T-helper 9 cell (primary cell): ENCODE measurements at regions not wholly inside any gene's neighbourhood (a gene's known extent, or its start where the extent isn't known, plus 50 kb on each side); places are given as distances from the start of the nearest gene placed in this dataset.
"Not testable (repeated sequence)": the region's sequence is repeated elsewhere in the genome, so short reads cannot be mapped to it uniquely, and the experiment has no call there.

Experiments
- DNase-seq: peaks from one replicate; pipeline ENCODE4 v3.0.0-alpha.2; 2020

DNA sequence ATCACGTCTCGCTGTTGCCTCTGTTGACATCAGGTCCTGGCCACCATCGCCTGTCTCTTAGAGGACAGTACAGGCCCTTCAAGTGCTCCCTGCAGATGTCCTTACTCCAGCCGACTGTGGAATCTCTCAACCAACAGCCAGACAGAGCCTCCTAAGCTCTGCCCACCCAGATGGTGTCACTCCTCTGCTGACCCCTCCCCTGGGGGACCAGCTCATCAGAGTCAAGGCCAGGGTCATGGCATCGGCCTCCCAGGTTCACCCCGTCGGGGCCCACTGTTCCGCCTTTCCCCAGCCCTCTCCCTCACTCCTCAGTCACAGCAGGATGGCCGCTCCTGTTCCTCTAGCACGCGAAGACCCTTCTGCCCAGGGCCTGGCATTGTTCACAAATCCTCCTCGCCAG is 157.3 kb upstream of the TMEM132C start:
- no peak for DNase-seq

DNA sequence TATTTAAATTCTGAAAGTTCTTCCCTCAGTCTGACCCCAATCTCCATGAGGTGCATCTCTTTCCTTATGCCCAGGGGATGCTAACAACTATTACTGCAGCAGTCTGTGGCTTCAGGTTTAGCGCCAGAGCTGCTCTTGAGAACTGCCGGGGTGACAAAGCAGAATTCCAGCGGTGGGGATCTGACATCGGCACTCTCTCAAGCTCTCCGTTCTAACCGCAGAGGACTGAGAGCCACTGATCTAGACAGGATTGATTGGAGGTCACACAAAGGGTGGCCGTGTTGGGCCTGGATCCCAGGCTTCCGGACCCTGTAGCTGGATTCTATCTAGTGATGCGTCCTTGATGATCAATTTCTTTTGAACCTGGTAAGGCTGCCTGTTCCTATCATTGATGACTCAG is 155.6 kb upstream of the TMEM132C start:
- DNase-seq: no peak

DNA sequence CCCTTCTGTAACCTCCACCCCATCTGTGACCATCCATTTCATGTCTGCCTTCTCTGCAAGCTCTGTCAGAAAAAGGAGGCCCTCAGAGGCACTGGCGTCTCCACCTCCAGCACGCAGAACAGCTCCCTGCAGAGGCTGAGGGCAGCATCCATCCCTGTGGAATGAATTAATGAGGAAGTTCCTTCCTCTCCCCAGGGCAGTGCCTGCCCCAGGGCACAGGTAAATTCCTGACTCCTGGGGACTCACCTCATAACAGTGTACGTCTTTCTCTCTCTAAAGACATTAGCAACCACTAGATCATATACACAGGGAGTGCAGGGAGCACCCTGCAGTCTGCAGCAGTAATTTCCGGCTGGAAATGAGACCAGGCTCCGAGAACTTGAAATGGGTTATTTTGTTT is 155.0 kb upstream of the TMEM132C start:
- DNase-seq: no peak

DNA sequence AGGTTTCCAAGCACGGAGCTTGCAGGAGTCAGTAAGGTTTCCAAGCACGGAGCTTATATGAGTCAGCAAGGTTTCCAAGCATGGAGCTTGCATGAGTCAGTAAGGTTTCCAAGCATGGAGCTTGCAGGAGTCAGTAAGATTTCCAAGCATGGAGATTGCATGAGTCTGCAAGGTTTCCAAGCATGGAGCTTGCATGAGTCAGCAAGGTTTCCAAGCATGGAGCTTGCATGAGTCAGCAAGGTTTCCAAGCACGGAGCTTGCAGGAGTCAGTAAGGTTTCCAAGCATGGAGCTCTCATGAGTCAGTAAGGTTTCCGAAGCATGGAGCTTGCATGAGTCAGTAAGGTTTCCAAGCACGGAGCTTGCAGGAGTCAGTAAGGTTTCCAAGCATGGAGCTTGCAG is 153.7 kb upstream of the TMEM132C start:
- not testable (repeated sequence) for DNase-seq

DNA sequence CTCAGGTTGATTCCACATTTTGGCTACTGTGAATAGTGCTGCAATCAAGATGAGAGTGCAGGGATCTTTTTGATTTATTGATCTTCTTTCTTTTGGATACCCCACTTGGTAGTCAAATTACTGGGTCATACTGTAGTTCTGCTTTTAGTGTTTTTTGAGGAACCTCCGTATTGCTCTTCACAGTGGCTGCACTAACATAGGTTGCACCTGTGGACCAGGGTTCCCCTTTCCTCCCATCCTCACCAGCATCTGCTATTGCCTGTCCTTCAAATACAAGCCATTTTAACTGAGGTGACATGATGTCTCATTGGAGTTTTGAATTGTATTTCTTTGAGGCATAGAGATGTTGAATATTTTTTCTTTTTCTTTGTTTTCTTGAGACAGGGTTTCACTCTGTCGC is 152.5 kb upstream of the TMEM132C start:
- DNase-seq: no peak

DNA sequence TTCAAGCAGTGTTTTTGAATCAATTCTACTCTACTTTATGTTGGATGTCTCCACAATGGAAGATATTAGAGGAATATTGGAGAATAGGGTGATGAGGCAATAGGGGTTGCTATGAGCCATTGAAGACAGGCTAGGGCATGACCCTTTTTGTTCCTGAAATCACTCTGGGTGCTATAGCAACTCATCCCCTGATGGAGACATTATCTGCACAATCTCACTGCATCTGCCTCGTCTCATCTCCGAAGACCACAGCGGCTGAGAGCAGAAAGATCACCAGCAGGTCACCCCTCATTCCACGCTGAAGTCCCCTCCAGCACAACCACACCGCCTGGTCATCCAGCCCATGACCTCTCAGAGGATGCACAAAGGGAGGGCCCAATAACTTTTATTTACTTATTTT is 150.4 kb upstream of the TMEM132C start:
- no peak for DNase-seq

DNA sequence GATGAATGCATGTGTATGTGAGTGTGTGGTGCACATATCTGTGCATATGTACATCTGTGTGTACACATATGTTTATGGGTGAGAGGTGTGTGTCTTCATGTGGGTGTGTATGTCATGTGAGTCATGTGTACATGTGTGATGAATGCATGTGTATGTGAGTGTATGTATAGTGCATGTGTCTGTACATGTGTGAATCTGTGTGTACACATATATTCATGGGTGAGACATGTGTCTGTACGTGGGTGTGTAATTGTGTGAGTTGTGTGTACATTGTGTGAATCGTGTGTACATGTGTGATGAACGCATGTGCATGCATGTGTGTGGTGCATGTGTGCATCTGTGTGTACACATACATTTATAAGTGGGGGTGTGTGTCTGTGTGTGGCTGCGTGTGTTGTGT is 146.9 kb upstream of the TMEM132C start:
- DNase-seq: no peak

DNA sequence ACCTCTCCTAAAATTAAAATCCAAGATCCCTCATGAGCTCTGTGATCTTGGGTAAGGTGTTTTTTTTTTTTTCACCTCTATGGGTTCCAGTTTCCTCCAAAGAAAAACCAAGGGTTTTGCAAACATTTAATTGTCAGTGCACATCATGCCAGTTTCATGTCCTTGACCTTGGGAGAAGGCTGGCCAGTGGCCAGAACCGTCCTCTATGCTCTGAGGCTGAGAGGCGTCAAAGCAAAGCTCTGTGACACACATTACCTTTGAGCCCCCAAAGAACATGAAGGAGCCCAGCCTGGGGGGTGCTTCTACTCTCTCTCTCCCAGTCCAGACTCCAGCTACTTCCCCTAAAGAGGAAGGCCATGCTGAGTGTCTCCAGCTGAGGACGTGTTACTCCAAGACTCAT is 145.5 kb upstream of the TMEM132C start:
- DNase-seq: no peak

DNA sequence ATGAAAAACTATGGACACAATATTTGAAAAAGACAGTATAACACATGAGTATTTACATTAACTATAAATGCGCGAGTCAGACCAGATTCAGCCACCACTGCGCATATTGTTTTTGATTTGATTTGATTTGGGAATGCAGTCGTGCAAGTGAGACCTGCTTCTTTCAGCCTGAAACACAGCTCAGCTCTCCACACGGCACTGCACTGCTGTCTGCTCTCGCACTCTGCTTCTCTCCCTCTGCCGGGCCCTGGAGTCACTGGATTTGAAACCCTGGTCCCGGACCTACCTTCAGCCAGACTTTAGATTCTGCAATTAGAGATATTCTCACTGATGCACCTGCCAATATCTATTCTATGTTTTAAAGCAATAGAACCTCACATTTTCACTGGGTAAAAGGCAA is 143.9 kb upstream of the TMEM132C start:
- no peak for DNase-seq

DNA sequence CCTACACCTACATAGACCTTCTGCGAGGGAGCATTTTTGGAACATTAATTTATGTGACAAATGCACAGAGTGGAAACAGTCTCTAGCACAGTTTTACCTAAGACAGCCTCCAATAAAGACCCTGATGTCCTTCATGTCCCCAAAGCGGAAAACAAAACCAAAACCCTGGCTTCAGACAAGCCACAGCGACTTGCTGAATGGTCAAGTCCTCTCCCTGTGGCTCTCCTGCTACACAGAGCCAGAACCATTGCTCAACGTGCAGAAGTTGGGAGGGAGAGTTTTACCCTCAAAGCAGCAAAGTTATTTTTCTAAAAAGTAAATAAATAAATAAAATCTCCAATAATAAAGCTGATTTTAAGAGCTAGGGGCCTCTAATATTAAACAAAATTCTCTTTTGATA is 135.0 kb upstream of the TMEM132C start:
- DNase-seq: no peak

DNA sequence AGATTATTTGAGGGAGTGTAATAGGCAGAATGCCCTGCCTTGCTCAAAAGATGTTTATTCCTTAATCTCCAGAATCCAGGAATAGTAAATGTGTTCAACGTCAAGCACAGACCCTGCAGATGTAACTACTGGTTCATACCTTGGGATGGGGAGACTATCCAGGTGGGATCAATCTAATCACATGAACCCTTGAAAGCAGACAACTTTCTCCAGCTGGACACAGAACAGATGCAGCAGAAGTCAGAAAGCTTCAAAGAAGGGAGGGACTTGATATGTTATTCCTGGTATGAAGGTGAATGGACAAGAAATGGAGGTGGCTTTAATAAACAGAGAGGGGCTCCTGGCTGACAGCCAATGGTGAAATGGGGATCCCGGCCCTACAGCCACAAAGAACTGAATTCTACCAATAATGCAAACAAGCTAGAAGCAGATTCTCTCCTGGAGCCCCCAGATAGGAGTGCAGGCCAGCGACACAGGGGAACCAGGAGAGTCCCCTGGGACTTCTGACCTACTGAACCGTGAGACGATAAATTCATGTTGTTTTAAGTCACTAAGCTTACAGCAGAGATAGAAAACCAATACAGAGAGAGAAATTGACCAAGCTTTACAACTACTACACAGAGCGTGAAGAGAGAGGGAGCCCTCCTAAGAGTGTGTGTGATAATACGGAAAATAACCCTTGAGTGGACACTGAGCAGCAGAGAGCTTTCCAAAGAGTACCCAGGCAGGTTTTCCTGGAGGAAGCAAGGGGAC is 133.5 kb upstream of the TMEM132C start:
- DNase-seq: no peak

DNA sequence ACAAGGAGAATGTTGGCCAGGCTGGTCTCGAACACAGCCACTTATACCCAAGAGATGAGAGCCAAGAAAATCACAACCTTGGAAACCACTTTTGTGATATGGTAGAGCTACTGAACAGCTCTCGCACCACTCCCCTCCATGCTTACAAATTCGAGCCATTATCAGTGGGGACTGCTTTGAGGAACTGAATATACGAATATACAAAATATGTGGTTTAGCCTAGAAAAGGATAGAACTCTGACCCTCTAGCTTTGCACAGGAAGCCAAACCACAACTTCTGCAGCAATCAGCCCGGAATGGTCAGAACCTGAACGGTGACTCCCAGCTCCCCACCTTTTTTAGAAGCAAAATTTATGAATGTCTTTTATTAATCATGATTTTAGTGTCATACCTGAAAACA is 129.8 kb upstream of the TMEM132C start:
- DNase-seq: no peak

DNA sequence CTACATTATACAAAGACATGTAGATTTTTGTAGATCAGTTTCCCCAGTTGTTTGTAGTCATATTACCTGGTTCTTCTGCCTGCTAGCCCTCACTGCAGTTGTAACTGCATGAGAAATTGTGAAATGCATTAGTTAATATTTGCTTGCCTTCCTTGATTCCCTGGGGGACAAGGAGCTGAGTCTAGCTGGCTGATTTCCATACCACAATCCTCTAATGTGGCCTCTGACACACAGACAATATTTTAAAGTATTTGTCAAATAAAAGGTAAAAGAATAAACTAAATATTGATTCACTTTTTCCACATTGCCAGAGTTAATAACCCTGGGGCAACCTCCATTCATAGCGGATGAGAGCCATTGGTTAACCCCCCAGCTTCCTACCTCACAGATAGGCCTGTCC is 128.8 kb upstream of the TMEM132C start:
- DNase-seq: no peak

DNA sequence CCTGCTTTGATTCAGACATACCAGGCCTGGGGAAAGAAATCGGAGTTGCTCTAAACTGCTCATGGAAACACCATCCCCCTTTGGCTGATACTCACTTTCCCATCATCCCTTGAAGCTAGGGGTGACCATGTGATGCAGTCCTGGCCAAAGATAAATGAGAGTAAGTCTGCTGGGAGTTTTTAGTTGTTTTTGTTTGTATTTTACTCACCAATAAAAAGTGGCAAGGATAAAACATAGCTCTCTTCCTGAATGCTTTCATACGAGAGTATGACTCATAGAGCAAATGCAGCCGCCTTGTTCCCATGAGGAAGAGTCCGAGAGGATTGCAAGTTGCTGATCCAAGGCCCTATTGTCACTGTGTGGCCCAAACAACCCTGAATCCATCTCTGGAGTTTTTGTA is 126.4 kb upstream of the TMEM132C start:
- DNase-seq: no peak

DNA sequence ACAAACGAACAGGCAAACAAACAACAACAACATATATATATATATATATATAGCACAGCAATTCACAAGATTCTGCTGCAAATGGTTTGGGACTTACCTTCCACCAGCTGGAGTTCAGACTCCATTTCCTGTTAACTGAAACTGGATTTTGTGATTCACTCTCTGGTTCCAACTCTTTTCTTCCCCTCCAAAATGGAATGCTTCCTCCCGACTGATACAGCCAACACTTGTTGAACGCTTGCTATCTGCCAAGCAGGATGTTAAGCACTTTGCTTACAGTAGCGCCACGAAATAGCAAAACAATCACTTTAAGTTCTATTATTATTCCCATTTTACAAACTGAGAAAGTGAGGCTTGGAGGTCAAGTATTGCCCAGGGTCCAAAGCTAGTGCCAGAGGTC is 116.0 kb upstream of the TMEM132C start:
- DNase-seq: no peak

DNA sequence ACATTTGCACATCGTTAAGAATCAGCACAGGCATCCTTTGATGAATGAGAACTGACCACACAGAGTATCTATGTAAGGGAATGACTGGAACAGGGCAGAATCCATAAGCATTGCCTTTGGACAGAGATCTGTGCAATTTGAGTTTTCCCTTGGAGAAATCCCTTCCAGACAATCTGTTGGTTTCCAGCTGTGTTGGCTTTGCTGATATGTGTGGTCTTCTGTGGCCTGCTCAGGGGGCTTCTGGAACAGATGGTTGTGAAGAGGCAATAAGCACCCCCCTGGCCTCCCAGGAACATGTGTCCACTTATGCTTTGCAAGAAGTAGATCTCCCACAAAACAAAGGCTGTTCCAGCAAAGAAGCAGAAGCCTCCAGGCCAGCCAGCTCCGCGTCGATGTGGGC is 111.4 kb upstream of the TMEM132C start:
- DNase-seq: no peak

DNA sequence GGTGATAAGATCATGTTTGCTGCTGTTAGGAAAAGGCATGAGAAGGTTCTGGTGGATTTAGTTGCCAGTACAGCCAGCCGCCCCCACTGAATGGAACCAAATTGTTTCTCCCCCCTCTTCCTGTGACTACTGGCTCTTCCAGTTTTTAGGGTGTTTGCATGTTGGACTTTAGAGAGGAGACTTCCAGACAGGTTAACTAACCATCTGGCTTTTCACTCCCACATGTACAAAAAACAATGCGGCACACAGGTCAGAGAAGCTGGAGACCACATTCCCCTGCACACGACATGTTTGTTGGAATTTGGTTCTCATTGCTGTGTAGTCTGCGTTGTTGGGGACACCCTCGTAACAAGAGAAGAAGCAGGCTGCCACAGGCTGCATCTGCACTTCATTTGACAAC is 103.9 kb upstream of the TMEM132C start:
- DNase-seq: no peak

DNA sequence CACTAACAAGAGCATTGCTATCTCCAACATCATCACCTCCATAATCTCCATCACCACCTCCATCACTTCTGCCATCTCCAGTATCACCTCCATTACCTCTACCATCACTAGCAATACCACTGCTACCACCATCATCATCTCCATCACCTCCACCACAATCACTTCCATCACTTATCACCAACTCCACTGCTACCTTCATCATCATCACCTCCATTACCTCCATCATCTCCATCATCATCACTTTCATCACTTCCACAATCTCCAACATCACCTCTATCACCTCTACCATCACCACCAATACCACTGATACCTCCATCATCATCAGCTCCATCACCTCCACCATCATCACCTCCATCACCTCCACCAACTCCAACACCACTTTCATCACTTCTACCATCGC is 102.4 kb upstream of the TMEM132C start:
- no peak for DNase-seq

DNA sequence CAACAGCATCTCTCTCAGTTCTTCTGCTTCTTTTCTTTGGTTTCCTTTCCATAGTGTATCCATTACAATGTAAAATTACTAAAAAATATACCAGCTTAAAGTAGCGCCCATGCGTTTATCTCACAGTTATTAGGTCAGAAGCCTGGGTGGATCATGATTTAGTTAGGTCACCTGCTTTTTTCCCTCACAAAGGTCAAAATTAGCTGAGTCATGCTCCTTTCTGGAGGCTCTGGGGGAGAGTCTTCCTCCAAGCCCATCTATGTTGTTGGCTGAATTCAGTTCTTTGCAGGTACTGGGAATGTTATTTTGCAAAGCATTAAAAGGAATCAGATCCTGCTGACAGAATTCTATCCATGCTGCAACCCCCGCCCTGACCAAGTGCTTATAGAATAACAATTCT is 101.6 kb upstream of the TMEM132C start:
- DNase-seq: no peak

DNA sequence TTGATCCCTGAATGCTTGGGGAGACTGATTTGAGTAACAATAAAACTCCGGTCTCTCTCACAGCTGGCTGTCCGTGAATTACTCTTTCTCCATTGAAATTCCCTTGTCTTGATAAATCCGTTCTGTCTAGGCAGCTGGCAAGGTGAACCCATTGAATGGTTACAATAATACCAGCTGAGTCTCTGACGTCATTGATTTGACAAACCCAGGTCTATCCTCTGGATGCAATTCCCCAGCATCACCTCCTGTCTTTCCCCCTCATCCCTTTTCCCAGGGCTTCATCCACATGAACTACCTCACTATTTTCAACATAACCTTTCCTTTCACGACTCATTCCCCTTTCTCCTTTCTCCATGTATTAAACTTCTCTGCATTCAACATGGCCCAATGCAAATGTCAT is 98.7 kb upstream of the TMEM132C start:
- DNase-seq: no peak

DNA sequence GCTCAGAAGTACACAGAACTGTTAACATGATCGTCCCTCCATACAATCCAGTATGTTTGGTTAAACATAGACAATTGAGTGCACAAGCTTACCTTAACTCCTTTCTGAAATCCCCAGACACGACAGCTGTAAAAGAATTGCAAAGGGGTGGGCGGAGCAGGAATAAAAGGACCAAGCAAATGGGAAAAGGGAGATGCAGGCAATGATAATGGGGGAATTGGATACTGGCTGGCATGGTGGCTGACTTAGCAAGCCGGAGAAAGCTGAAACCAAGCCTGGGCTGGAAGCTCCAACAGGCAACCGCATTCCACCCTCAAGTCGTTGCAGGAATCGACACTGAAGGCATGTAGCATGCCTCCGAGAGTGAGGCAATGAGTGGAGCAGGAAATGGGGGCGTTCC is 96.8 kb upstream of the TMEM132C start:
- DNase-seq: no peak

DNA sequence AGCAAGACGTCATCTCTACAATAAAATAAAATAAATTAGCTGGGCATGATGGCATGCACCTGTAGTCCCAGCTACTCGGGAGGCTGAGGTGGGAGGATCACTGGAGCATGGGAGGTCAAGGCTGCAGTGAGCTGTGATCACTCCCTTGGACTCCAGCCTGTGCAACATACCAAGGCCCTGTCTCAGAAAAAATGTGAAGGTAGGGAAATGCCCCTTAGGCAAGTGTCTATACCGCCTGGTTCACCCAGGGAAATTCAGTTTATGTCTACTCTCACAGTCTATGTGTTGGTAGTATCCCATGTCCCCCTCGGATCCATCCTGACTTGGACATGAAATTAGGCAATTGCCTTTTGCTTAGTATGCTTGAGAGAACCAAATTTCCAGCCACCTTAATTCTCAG is 88.4 kb upstream of the TMEM132C start:
- DNase-seq: no peak

DNA sequence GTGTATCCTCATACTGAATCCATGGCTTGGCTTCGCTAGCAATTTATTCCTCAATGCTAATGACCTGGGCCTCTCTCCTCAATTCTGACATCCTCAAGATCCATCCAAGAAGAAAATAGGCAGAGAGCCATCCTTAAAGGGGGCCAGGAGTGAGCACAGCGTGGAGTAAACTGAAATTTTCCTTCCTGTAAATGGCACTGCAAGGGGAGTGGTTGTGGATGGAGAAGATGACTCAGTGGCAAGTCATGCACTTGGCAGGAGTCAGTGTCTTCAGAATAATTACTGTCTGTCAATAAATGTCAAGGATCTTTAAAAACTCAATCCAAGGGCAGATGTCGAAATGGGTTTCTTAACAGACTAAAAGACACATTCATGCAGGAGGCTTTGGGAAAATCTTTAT is 88.0 kb upstream of the TMEM132C start:
- no peak for DNase-seq

DNA sequence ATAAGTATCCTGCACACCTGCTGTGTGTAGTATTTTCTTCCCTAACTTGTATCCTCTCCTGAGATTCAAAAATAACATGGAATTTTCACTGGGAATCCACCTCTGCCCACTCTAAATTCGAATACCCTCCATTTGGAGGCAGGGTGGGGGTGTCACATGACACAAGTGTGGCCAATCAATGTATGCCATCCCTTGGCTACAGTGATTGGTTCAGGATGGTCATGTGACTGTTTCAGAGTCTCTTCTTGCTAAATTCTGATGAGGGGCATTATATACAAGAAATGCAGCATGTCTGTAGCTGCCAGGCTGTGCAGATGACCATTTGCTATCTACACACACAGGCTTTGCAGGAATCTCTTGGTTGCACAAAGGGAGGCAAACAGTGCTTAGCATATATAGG is 86.8 kb upstream of the TMEM132C start:
- no peak for DNase-seq

DNA sequence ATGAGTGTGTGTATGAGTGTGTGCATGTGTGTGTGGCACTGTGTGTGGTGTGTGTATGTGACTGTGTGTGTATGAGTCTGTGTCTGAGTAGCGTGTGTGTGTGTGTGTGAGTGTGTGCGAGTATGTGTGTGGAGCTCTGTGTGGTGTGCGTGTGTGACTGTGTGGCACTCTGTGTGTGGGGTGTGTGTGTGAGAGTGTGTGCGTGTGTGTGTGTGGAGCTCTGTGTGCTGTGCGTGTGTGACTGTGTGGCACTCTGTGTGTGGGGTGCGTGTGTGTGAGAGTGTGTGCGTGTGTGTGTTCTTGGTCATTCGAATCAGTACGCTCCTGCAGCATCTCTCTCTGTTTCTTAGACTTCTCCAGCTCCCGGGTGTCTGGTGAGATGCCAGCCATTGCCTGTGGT is 76.9 kb upstream of the TMEM132C start:
- DNase-seq: no peak

DNA sequence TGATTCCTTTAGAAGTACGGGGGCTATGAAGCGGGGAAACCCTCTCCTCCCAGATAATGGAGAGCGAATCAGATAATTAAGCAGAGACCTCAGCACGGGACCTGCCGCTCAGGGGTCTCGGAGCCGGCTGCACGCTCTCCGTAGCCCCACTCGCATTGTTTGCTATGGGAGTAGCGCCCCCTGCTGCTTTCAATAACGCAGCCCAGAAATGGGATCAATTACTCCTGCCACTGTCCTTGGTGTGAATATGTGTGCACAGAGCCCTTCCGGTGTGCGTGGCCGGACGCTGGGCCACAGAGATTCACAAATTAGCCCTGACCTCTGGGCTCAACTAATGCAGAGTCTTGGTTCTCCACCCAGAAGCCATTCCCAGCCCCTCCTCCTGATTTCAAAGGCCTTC is 76.4 kb upstream of the TMEM132C start:
- DNase-seq: no peak
